ENCODE measurements at regions not wholly inside any gene's neighbourhood (a gene's known extent, or its start where the extent isn't known, plus 50 kb on each side); places are given as distances from the start of the nearest gene placed in this dataset.

GRCh38 chr2:81327911-81328310 lies 1023.4 kb upstream of the LRRTM1 start:
- TF ChIP-seq CTCF (conservative IDR thresholded peaks at IDR 0.05; ENCODE audit: low read depth, low read length) (no peak), EZH2 (IDR thresholded peaks at IDR 0.05; ENCODE audit: borderline replicate concordance, low read depth, low read length, poor library complexity, severe bottlenecking) (no peak)

Measured in A673 (cell line).